ENCODE measurements at regions not wholly inside any gene's neighbourhood (a gene's known extent, or its start where the extent isn't known, plus 50 kb on each side); places are given as distances from the start of the nearest gene placed in this dataset.
"Not testable (repeated sequence)": the region's sequence is repeated elsewhere in the genome, so short reads cannot be mapped to it uniquely, and the experiment has no call there.

DNA sequence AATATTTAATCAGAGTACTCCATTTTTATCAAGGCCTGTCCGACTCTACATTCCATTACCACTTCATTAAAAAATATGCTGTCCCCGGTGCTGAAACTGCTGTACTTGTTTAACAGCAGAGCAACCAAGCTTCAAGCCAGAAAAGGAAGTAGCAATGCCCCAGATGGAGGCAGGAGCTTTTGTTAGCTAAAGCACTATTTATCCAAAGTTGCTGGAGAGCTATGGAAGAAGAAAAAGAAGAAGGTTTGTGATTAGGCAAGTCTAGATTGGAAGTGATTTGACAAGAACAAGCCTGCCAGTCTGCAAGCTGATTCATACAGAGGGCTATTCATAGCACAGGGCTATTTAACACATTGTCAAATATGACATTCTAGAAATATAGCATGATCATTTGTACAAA lies 160.9 kb upstream of the SPTLC3 start:
- DNase-seq = no peak

DNA sequence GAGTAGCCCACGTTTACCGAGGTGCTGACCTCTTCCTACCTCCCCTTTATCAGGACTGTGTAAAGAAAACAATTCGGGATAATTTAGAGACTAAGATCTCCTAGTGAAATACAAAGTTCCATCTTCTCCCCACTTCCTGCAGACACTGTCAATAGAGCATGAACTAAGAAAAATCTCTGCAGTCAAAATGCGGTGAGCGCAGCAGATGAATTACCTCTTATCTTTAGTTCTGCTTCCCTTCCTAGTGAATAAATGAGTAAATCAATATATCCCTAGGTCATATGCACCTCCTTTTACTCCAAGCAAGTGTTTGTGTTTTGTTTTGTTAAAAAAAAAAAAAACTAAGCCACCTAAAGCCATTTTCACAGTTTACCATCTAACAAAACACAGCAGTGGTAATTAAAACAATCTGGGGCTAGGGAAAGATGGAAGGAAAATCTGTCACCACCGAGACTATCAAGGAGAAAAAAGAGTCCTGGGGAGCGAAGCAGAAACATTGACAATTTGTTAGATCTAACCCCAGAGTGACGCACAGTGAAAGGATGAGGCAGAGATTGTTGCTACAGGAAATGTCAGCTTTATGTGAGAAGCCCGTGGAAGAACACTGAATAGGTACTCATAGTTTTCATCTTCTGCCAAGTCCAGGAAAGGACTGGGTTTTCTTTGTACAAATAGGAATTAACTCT lies 159.4 kb upstream of the SPTLC3 start:
- no peak for DNase-seq

DNA sequence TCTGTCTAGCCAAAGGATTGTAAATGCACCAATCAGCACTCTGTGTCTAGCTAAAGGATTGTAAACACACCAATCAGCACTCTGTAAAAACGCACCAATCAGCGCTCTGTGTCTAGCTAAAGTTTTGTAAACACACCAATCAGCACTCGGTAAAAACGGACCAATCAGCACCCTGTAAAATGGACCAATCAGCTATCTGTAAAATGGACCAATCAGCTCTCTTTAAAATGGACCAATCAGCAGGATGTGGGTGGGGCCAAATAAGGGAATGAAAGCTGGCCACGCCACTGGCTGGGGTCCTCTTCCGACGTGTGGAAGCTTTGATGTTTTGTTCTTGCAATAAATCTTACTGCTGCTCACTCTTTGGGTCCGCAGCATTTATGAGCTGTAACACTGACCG lies 151.1 kb upstream of the SPTLC3 start:
- not testable (repeated sequence) for DNase-seq

DNA sequence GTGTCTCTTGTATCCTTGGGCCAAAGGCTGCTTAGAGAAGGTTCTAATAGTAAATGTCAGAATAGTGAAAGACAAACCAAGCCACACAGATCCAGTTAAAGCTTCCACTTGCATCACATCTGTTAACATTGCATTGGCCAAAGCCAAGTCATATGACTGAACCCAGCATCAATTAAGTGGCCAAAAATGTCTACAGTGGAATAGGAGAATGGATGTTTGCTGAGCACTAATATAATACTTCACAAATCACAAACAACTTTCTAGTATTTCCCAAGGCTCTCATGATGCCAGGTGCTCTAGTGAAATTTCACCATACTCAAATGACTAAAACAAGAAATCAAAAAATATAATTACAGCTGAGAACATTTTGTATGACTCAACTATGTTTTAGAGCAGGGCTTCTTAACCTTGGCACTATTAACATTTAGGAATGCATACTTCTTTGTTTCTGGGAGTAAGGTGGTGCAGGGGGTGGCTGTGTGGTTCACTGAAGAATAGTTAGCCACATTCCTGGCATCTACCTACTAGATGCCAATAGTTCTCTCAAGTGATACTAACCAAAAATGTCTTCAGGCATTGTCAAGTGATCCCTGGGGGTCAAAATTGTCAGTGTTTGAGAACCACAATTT lies 148.0 kb upstream of the SPTLC3 start:
- no peak for DNase-seq

DNA sequence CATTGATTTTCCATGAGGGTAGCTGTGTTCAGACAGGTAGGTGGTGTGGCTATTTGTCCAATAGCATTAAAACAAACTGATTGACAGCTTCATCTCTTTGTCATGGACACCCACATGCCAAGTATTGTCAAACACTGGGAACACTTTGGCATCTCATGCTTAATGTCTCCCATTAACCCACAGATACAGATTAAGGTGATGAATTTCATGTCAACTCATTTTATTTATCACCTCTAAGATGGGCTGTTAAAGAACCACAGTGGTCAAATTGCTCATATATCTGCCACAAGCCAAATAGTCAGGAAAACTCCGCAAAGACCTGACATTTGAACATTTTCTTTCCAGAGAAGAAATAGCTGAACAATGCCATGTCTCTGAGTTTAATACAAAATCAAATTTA lies 139.1 kb upstream of the SPTLC3 start:
- DNase-seq = no peak

DNA sequence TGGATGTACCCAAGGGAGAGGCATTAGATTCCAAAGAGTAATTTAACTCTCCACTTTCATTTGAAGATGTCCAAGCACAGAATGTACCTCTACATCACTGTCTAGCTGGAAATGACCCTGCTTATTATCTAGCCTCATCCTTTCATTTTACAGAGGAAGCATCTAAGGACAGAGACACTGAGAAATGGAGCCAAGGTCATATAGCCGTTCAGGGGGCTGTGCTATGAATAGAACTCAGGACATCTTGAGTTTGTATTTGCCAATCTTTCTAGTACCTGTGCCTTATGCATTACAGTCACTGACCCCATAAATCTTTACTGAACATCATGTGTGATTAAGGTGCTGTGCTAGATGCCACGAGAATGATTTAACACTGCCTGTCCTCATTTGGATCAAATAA lies 138.2 kb upstream of the SPTLC3 start:
- DNase-seq = no peak

DNA sequence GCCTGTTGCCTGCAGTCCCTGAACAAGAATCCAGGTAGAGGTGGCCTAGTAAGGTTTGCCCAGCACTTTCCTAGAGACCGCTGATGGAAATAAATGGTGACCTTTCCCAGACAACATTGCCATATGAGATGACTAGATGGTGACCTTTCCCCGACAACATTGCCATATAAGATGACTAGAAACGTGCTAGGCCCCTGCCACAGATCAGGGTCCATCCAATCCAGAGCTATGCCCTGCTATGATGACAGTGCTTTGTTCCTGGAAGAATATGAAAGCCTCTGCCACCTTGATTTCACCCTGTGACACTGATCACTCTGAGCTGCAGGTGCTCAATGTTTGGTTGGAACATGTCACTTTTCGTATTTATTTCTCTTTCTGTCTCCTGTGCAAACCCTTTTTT lies 133.8 kb upstream of the SPTLC3 start:
- no peak for DNase-seq

DNA sequence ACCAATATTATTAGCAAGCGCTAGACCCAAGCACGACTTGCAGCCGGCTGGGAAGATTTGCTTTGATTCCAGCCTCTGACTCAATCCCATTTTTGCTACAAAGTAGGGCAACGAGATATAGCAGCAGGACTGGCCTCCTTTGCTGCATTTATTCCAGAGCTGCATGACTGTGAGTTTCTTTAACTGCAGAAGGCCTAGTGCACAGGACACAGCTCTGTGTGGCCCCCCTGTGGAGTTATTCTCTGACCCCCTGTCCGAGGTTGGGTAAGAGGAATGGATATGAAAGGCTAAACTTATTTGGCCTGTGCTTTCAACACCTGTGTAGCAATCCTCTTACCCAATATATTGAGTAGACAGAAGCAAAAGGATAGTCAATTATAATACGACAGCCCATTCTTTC lies 133.3 kb upstream of the SPTLC3 start:
- no peak for DNase-seq

DNA sequence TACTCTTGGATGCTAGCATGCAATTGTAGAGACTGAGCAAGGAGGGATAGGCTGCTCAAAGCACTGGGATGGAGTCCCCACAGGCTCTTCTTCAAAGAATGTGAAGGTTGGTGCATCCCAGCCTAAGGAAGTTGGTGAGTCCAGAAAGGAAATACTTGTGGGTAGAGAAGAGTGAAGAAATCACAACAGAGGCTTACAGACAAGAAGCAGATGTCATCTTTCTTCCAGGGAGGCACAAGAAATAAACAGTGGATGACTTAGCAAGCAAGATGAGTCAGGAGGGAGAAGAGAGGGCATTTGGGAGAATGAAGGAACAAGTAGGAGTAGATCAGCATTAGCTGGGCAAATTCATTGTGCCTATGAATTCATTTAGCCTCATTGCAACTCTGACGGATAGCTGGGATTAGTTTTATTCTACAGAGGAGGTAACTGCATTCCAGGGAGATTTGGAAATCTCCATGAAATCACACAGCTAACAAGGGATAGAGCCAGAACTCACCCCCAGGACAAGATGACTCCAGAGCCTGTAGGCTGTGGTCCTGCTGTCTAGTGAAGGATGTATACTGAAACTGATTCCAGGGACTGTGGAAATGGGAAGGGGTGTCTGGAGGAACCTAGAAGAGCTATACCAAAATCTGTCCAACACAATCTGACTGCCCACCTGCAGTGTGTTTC lies 125.8 kb upstream of the SPTLC3 start:
- DNase-seq = no peak

DNA sequence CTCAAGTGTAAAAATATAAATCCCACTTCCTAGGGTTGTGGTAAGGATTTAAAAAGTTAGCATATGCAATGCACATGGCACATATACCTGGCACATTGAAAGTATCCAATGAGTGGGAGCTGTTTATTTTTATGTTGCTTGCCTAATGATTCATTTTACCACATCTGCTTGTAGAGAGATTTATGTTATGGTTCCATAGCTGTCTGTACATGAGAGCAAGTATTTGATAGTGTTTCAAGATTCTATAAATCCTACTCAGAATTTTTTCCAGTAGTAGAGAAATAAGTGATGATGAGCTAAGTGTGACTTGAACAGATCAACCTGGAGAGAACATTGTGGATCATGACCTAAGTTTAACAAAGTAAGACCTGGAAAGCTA lies 125.3 kb upstream of the SPTLC3 start:
- DNase-seq = no peak

DNA sequence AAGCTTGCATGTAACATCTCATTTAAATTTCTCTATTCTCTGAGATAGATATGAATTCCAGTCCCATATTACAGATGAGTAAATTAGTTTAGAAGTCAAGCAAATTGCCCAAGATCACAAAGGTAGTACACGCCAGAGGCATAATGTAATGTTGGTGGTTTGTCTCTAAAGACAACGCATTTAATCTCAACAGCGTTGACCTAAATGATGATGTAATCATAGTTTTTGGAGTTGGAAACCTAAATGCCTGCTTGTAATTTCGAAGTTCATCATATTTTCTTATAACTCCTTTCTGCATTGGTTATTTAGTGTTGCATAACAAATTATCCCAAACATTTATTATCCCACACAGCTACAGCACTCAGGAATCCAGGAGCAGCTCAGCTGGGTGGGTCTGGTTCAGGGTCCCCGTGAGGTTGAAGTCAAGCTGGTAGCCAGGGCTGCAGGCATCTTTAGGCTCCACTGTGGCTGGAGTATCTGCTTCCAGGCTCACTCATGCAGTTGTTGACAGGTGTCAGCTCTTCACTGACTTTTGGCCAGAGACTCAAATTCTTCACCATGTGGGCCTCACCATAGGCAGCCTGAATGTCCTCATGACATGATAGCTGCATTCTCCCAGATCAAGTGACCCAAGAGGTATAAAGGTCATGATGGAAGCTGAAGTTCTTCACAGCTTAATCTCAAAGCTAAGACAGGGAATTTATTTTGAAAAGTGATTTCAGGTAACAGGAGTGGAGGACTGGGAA lies 122.0 kb upstream of the SPTLC3 start:
- DNase-seq = no peak

DNA sequence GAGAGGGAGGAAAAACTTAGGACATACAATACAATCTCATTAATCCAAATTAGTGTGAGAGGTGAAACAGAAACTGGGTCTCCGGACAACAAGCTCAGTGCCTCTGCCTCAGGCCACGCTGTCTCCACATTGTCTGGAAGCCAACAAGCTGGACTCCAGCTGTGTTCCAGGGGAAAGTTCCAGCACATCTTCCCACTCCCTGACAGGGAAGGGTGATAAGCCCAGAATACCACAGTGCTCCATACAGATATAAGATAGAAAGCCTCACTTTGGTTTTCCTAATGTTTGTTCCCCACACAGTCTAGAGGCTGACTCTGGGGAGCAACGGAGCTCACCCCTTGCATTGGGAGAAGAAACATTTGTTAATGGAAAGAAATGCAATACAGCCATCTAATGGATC lies 117.1 kb upstream of the SPTLC3 start:
- no peak for DNase-seq

DNA sequence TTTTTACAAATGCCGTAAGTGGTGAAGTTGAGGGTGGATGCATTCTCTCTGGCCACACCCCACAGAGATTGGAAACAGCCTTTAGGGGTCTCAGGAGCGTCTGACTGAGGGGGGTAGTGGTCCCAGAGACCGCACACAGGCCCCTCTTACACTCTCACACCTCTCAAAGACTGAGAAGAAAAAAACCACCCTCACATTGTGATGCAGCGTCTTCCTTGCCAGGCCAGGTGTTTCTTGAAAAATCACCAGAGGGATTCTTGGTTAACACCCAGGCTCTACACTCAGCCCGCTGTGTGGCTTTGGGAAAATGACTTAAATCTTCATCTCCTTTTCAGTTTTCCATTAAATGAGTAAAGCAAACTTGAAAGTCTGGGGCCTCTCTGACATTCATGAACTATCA lies 115.8 kb upstream of the SPTLC3 start:
- no peak for DNase-seq

DNA sequence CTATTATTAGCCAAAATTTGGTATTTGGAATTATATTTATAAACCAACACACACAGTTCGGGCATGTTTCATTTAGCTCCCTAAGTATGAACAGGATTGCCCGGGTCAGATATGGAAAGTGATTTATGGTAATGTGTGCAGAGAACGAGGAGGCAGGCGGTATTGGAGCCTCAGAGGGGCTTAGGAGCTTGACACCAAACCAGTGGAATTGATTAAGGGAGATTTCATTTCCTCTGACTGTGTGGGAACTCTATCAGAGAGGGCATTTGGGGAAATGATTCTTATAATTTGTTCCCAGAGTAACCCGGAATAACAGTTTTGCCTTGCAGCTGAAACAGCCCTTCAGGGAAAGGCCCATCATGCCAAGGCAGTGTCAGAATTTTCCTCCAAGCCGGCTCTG lies 115.1 kb upstream of the SPTLC3 start:
- DNase-seq = no peak

DNA sequence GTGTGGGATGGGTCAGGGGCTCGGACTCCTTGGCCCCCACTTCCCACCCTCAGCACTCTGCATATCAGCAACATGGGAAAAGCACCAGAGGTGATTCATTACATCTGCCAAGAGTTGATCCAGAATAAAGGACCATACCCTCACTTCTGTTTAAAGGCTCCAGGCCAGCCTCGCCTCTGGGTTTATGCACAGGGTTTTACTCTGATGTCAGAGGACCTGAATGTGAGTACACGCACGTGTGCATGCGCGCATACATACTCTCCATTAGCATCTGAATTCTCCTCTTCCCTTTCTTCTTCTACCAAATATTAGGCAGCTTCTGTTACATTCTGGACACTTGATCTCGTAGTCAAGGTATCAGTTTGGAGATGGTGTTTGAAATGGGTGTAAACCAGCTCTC lies 114.7 kb upstream of the SPTLC3 start:
- no peak for DNase-seq

DNA sequence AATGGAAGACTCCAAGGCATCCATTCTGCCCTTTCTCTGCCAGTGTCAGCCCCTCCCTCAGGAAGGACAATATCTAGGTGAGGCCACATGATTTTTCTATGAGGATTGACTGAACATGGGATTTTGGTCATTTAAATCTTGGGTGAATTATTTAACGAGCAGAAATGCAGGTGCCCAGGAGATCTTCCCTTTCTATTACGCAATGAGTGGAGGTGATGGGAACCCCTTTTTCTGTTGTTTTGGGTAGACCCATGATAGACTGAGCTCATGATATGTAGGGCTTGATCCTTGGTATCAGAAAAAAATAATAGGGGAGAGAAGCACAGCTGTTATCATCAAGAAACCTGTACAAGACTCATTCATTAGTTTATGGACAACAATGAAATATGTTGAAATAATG lies 112.6 kb upstream of the SPTLC3 start:
- DNase-seq = no peak

DNA sequence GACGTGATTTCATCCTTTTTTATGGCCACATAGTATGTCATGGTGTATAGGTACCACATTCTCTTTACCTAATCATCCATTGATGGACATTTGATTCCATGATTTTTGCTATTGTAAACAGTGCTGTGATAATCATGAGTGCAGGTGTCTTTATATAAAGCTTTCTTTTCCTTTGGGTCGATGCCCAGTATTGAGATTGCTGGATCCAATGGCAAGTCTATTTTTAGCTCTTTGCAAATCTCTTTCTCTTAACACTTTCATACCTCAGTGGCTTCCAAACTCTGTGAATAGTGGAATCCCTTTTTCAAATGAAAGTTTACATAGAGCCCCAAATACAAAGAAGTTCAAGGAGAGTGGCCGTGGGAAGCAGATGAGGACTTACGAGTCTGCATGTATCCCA lies 105.8 kb upstream of the SPTLC3 start:
- no peak for DNase-seq

DNA sequence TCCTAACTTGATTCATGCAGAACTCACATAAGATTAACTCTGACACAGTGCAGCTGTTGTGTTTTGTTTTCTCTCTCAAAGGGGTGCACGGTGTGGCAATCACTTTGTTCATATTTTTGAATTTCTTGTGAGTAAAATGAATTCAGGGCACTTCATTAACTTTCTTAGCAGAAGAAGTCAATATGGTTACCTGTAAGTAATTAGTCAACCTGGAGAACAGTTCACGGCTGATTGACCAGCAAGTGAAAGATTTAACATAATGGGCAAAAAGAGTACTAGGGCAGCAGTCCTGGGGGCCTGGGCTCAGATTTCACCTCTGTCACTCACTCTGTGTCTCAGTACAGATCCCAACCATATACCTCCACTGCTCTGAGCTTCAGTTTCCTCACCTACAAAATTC lies 102.4 kb upstream of the SPTLC3 start:
- no peak for DNase-seq

DNA sequence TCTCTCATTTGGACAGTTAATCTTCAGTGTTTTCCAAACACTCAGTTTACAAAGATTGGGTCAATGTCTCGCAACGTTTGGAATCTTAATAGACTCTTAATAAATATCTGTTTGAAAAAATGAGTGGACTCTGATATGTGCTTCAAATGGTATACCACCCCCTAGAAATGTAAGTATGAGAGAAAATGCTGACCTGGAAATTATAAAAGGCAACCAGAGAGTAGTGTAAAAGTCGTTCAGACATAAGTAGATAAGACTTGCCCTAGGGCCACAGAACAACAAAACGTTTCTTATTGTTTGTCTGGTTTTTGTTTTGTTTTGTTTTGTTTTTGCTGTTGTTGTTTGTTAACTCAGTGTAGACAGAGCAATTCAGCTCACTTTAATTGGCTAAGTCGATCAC lies 97.4 kb upstream of the SPTLC3 start:
- DNase-seq = no peak

DNA sequence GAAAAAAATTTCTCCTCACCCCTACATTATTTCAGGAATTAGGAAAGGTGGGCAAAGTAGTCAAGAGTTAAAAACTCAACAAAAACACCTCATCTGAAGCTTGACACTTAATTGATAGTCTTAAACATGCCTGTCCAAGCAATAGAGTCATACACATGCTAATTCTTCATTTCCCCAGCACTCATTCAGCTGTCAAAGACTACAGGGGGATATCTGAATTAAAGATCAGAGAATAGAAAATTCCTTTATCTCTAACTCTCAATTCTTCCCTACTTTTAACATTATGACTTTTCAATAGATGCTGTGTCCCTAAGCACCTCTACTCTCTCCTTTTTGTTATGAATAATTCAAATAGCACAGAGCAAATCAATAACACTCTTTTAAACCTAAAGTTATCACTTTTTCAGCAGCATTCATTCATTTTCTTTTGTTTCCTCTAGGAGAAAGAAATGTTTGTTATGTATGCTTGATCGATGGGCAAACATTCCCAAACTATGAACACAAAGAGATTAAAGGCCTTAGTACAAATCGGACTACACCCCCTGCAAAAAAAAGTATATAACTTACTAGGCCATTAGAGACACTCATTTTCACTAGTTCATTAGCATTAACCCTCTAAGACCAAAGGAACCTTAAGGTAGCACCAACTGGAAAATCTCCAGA lies 94.9 kb upstream of the SPTLC3 start:
- no peak for DNase-seq

DNA sequence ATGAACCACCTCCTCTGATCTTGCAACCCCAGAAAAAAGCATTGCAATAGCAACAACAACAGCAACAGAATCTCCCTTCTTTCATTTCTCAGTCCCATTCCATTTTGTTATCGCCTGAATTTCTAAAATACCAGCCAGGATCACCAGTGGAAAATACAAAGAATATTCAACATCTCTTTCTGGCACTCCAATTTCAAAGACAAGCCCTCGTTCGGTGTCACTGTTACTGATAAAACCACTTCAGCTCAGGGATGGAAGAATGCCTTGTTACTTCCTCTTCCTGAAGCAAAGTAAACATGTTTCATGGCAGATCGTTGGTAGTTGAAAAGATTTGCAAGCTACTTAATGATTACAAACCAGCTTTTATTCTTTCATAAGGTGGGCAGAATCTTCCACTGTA lies 94.0 kb upstream of the SPTLC3 start:
- no peak for DNase-seq

DNA sequence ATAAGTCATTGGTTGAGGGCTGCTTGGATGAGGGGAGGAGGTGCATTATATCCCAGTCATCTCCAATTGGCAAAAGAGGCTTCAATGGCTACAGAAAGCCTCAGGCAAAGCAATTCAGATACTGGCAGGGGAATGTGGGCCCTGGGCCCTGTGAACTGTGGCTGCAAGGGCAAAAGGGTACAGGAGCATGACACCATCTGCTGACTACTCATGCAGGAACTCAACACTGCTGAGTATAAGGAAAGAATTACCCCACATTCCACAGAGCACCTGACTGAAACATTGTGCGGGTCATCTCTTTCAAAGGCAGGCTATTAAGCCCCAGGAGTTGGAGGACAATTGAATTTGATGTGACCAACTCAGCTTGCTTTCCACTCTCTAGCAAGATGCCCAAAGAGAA lies 92.1 kb upstream of the SPTLC3 start:
- DNase-seq = no peak

DNA sequence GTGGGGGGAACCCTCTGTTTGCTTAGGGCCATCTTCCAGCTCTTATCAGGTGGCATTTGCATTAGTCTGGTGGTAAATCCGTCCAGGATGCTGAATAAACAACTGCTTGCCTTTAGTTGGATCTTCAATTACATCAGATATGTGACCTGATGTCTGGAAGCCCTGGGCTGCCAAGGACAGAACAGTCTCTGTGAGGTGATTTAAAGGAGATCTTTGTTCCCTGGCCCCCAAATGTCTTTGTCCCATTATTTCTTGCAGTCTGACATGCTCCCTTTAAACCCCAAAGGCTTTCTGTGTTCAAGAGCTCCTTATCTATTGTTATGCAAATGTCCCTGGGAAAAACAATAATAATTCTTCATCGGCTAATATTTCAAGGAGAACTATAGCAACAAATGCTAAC lies 84.6 kb upstream of the SPTLC3 start:
- DNase-seq = no peak
